ENCODE measurements at regions not wholly inside any gene's neighbourhood (a gene's known extent, or its start where the extent isn't known, plus 50 kb on each side); places are given as distances from the start of the nearest gene placed in this dataset.

DNA sequence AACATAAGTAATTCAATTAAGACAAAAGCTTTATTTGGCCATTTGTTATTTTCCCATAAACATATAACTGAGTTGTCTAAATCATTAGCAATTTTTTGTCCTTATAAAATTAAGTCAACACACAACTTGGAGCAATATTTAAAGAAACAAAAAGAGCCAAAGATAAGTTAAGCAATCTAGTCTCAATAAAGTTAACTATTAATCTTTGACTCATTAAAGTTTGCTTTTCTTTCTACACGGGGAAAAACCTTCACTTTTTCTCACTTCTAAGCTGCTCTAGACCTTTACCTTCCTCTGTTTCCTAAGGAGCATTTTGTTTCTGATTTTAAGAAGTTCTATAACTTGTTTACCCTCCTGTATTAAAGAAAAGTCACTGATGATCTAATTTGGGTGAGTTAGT is 867.1 kb upstream of the PHF14 start:
- H3K27me3 ChIP-seq (ENCODE audit: insufficient read depth, low read length): no peaks in the 10 kb centered on the region
- no peaks in the 10 kb centered on the region for H3K79me2 ChIP-seq (ENCODE audit: insufficient read depth, low read length)
- H3K4me1 Mint-ChIP-seq (ENCODE audit: low read depth, unreplicated experiment): peaks cover 4% of the 10 kb centered on the region
- no peaks in the 10 kb centered on the region for H4K20me1 ChIP-seq (ENCODE audit: insufficient read depth, low read length)
- H3K27ac ChIP-seq (ENCODE audit: low read depth, low read length): no peak overlapping the region
- no peak overlapping the region for H3K4me2 ChIP-seq (ENCODE audit: low read length)
- no peaks in the 10 kb centered on the region for H3K36me3 ChIP-seq (ENCODE audit: insufficient read depth, low read length)
- no peak for DNase-seq (ENCODE audit: low read depth)
- H3K27ac Mint-ChIP-seq (ENCODE audit: unreplicated experiment): no peak overlapping the region
- no peaks in the 10 kb centered on the region for H3K36me3 Mint-ChIP-seq (ENCODE audit: low read depth, unreplicated experiment)
- FAIRE-seq: no peak
- no peaks in the 10 kb centered on the region for H3K9me3 Mint-ChIP-seq (ENCODE audit: unreplicated experiment)
- H3K4me1 ChIP-seq (ENCODE audit: insufficient read depth, low read length): no peaks in the 10 kb centered on the region
- H3K27me3 Mint-ChIP-seq (ENCODE audit: low read depth, unreplicated experiment): no peaks in the 10 kb centered on the region
- H3K9me3 ChIP-seq (ENCODE audit: insufficient read depth, low read depth, low read length): no peaks in the 10 kb centered on the region
- TF ChIP-seq, protein P1, sequence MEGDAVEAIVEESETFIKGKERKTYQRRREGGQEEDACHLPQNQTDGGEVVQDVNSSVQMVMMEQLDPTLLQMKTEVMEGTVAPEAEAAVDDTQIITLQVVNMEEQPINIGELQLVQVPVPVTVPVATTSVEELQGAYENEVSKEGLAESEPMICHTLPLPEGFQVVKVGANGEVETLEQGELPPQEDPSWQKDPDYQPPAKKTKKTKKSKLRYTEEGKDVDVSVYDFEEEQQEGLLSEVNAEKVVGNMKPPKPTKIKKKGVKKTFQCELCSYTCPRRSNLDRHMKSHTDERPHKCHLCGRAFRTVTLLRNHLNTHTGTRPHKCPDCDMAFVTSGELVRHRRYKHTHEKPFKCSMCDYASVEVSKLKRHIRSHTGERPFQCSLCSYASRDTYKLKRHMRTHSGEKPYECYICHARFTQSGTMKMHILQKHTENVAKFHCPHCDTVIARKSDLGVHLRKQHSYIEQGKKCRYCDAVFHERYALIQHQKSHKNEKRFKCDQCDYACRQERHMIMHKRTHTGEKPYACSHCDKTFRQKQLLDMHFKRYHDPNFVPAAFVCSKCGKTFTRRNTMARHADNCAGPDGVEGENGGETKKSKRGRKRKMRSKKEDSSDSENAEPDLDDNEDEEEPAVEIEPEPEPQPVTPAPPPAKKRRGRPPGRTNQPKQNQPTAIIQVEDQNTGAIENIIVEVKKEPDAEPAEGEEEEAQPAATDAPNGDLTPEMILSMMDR (IDR thresholded peaks at IDR 0.05; ENCODE audit: insufficient read depth, low read depth, low read length): no peak
- no peak for TF ChIP-seq EZH2 (IDR thresholded peaks at IDR 0.05; ENCODE audit: insufficient read depth, low read length)
- no peak overlapping the region for H3K9ac ChIP-seq (ENCODE audit: low read length)
- H3K4me3 Mint-ChIP-seq (ENCODE audit: unreplicated experiment): no peak overlapping the region
- no peak overlapping the region for H2AFZ ChIP-seq (ENCODE audit: low read depth, low read length)
- H3K4me3 ChIP-seq (ENCODE audit: insufficient read depth, low read depth, low read length): no peak overlapping the region

DNA sequence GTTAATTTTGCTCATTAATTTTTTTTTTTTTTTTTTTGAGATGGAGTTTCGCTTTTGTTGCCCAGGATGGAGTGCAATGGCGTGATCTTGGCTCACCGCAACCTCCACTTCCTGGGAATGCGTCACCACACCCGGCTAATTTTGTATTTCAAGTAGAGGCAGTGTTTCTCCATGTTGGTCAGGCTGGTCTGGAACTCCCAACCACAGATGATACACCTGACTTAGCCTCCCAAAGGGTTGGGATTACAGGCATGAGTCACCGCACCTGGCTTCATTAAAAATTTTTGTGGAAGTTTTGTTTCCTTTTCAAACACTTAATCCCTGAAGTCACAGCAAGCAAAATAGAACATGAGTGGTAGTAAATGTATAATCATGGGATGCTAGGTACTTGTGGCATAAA is 857.2 kb upstream of the PHF14 start:
- H3K27me3 ChIP-seq (ENCODE audit: insufficient read depth, low read length): no peaks in the 10 kb centered on the region
- Mint-ChIP-seq H3K4me3 (ENCODE audit: unreplicated experiment) (no peak overlapping the region), H3K4me1 (ENCODE audit: low read depth, unreplicated experiment) (peaks cover 1% of the 10 kb centered on the region), H3K27me3 (ENCODE audit: low read depth, unreplicated experiment) (no peaks in the 10 kb centered on the region), H3K36me3 (ENCODE audit: low read depth, unreplicated experiment) (peaks cover 1% of the 10 kb centered on the region), H3K9me3 (ENCODE audit: unreplicated experiment) (no peaks in the 10 kb centered on the region), H3K27ac (ENCODE audit: unreplicated experiment) (no peak overlapping the region)
- H3K9ac ChIP-seq (ENCODE audit: low read length): no peak overlapping the region
- no peaks in the 10 kb centered on the region for H3K36me3 ChIP-seq (ENCODE audit: insufficient read depth, low read length)
- H3K79me2 ChIP-seq (ENCODE audit: insufficient read depth, low read length): no peaks in the 10 kb centered on the region
- no peak overlapping the region for H2AFZ ChIP-seq (ENCODE audit: low read depth, low read length)
- H3K4me1 ChIP-seq (ENCODE audit: insufficient read depth, low read length): no peaks in the 10 kb centered on the region
- no peak overlapping the region for H3K27ac ChIP-seq (ENCODE audit: low read depth, low read length)
- no peak for FAIRE-seq
- no peak for TF ChIP-seq EZH2 (IDR thresholded peaks at IDR 0.05; ENCODE audit: insufficient read depth, low read length)
- TF ChIP-seq, protein P1 (IDR thresholded peaks at IDR 0.05; ENCODE audit: insufficient read depth, low read depth, low read length): no peak
- H3K4me3 ChIP-seq (ENCODE audit: insufficient read depth, low read depth, low read length): no peak overlapping the region
- no peak overlapping the region for H3K4me2 ChIP-seq (ENCODE audit: low read length)
- H4K20me1 ChIP-seq (ENCODE audit: insufficient read depth, low read length): no peaks in the 10 kb centered on the region
- H3K9me3 ChIP-seq (ENCODE audit: insufficient read depth, low read depth, low read length): no peaks in the 10 kb centered on the region
- DNase-seq (ENCODE audit: low read depth): no peak

DNA sequence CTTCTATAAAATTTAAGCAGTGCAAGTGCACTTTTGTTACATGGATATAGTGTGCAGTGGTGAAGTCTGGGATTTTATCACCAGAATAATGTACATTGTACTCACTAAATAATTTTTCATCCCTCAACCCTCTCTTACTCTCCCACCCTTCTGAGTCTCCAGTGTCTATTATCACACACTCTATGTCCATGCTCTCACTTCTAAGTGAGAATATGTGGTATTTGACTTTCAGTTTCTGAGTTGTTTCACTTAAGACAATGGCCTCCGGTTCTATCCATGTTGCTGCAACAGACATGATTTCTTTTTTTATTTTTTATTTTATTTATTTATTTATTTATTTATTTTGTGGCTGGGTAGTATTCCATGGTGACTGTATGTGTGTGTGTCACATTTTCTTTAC is 855.9 kb upstream of the PHF14 start:
- TF ChIP-seq, protein P1 (IDR thresholded peaks at IDR 0.05; ENCODE audit: insufficient read depth, low read depth, low read length): no peak
- TF ChIP-seq EZH2 (IDR thresholded peaks at IDR 0.05; ENCODE audit: insufficient read depth, low read length): no peak
- Histone ChIP-seq H3K36me3 (ENCODE audit: insufficient read depth, low read length) (no peaks in the 10 kb centered on the region), H3K79me2 (ENCODE audit: insufficient read depth, low read length) (no peaks in the 10 kb centered on the region), H4K20me1 (ENCODE audit: insufficient read depth, low read length) (no peaks in the 10 kb centered on the region), H3K27ac (ENCODE audit: low read depth, low read length) (no peak overlapping the region), H3K9me3 (ENCODE audit: insufficient read depth, low read depth, low read length) (no peaks in the 10 kb centered on the region), H3K9ac (ENCODE audit: low read length) (no peak overlapping the region), H3K4me3 (ENCODE audit: insufficient read depth, low read depth, low read length) (no peak overlapping the region), H3K27me3 (ENCODE audit: insufficient read depth, low read length) (no peaks in the 10 kb centered on the region), H3K4me1 (ENCODE audit: insufficient read depth, low read length) (no peaks in the 10 kb centered on the region), H3K4me2 (ENCODE audit: low read length) (no peak overlapping the region), H2AFZ (ENCODE audit: low read depth, low read length) (no peak overlapping the region)
- Mint-ChIP-seq H3K27ac (ENCODE audit: unreplicated experiment) (no peak overlapping the region), H3K36me3 (ENCODE audit: low read depth, unreplicated experiment) (peaks cover 1% of the 10 kb centered on the region), H3K27me3 (ENCODE audit: low read depth, unreplicated experiment) (no peaks in the 10 kb centered on the region), H3K4me1 (ENCODE audit: low read depth, unreplicated experiment) (peaks cover 6% of the 10 kb centered on the region), H3K4me3 (ENCODE audit: unreplicated experiment) (no peak overlapping the region), H3K9me3 (ENCODE audit: unreplicated experiment) (no peaks in the 10 kb centered on the region)
- DNase-seq (ENCODE audit: low read depth) (no peak), FAIRE-seq (no peak)

Data from astrocyte (in vitro differentiated cells and primary cell).